HG03571 (cell line): ENCODE measurements at regions not wholly inside any gene's neighbourhood (a gene's known extent, or its start where the extent isn't known, plus 50 kb on each side); places are given as distances from the start of the nearest gene placed in this dataset.
A peak's percentile ranks its signal among the peaks of the same experiment; 100 is the strongest.

Experiments used
- ATAC-seq: cut with Tn5 transposase; IDR thresholded peaks from one replicate; pipeline ENCODE4 v1.9.1; 2021; ENCODE audit not compliant: unreplicated experiment

GRCh38 chr20:22374678-22375590 is 209.4 kb downstream of the FOXA2 start:
- no peak for ATAC-seq

GRCh38 chr20:22374066-22374465 is 210.3 kb downstream of the FOXA2 start:
- ATAC-seq, result no peak

GRCh38 chr20:22373164-22373895 is 211.0 kb downstream of the FOXA2 start:
- no peak for ATAC-seq

GRCh38 chr20:22371843-22372242 is 212.5 kb downstream of the FOXA2 start:
- ATAC-seq, result peak; percentile 63

GRCh38 chr20:22370137-22370536 is 214.2 kb downstream of the FOXA2 start:
- no peak for ATAC-seq

- no peak for ATAC-seq
These were observed 215.3 kb downstream of the FOXA2 start for GRCh38 chr20:22369100-22369499.

- no peak for ATAC-seq
These were observed 216.1 kb downstream of the FOXA2 start for GRCh38 chr20:22368235-22368634.

- no peak for ATAC-seq
These were observed 217.7 kb downstream of the FOXA2 start for GRCh38 chr20:22366631-22367030.

GRCh38 chr20:22354647-22355046 is 229.7 kb downstream of the FOXA2 start:
- no peak for ATAC-seq

- ATAC-seq, result no peak
These were observed 230.8 kb downstream of the FOXA2 start for GRCh38 chr20:22353586-22353985.

GRCh38 chr20:22352019-22352418 is 232.4 kb downstream of the FOXA2 start:
- no peak for ATAC-seq

- ATAC-seq, result no peak
These were observed 233.7 kb downstream of the FOXA2 start for GRCh38 chr20:22350624-22351023.

GRCh38 chr20:22348010-22348409 is 236.4 kb downstream of the FOXA2 start:
- ATAC-seq, result no peak

GRCh38 chr20:22346716-22347115 is 237.7 kb downstream of the FOXA2 start:
- ATAC-seq, result no peak

GRCh38 chr20:22343612-22344011 is 240.8 kb downstream of the FOXA2 start:
- no peak for ATAC-seq

- no peak for ATAC-seq
These were observed 242.0 kb downstream of the FOXA2 start for GRCh38 chr20:22342410-22342809.

GRCh38 chr20:22341508-22341907 is 242.9 kb downstream of the FOXA2 start:
- no peak for ATAC-seq

GRCh38 chr20:22339946-22340345 is 244.4 kb downstream of the FOXA2 start:
- ATAC-seq, result no peak

- ATAC-seq, result no peak
These were observed 245.1 kb downstream of the FOXA2 start for GRCh38 chr20:22339091-22339881.

GRCh38 chr20:22338140-22338708 is 246.1 kb downstream of the FOXA2 start:
- no peak for ATAC-seq

GRCh38 chr20:22335210-22335609 is 249.2 kb downstream of the FOXA2 start:
- ATAC-seq, result no peak
